HG03103 (cell line): ENCODE measurements at regions not wholly inside any gene's neighbourhood (a gene's known extent, or its start where the extent isn't known, plus 50 kb on each side); places are given as distances from the start of the nearest gene placed in this dataset.
"Not testable (repeated sequence)": the region's sequence is repeated elsewhere in the genome, so short reads cannot be mapped to it uniquely, and the experiment has no call there.

Experiments
- ATAC-seq: cut with Tn5 transposase; IDR thresholded peaks from one replicate; pipeline ENCODE4 v1.9.1; 2021; ENCODE audit warnings: low read depth; ENCODE audit not compliant: unreplicated experiment

- no peak for ATAC-seq
Observed at GRCh38 chr3:146783446-146783845, 178.3 kb upstream of the PLSCR5 start.

- ATAC-seq, result no peak
Observed at GRCh38 chr3:146781606-146782005, 176.5 kb upstream of the PLSCR5 start.

- ATAC-seq, result no peak
Observed at GRCh38 chr3:146781059-146781458, 175.9 kb upstream of the PLSCR5 start.

- no peak for ATAC-seq
Observed at GRCh38 chr3:146780251-146780650, 175.1 kb upstream of the PLSCR5 start.

- no peak for ATAC-seq
Observed at GRCh38 chr3:146777941-146778340, 172.8 kb upstream of the PLSCR5 start.

- no peak for ATAC-seq
Observed at GRCh38 chr3:146772211-146772743, 167.1 kb upstream of the PLSCR5 start.

GRCh38 chr3:146770881-146771280 lies 165.7 kb upstream of the PLSCR5 start:
- no peak for ATAC-seq

GRCh38 chr3:146770301-146770700 lies 165.2 kb upstream of the PLSCR5 start:
- ATAC-seq, result no peak

- ATAC-seq, result no peak
Observed at GRCh38 chr3:146757759-146758158, 152.6 kb upstream of the PLSCR5 start.

GRCh38 chr3:146750196-146750595 lies 145.1 kb upstream of the PLSCR5 start:
- ATAC-seq, result no peak

- no peak for ATAC-seq
Observed at GRCh38 chr3:146747928-146748327, 142.8 kb upstream of the PLSCR5 start.

GRCh38 chr3:146747051-146747450 lies 141.9 kb upstream of the PLSCR5 start:
- no peak for ATAC-seq

GRCh38 chr3:146746190-146746589 lies 141.0 kb upstream of the PLSCR5 start:
- ATAC-seq, result no peak

GRCh38 chr3:146739203-146739671 lies 134.1 kb upstream of the PLSCR5 start:
- ATAC-seq, result no peak

GRCh38 chr3:146732325-146732724 lies 127.2 kb upstream of the PLSCR5 start:
- no peak for ATAC-seq

GRCh38 chr3:146715170-146715569 lies 110.0 kb upstream of the PLSCR5 start:
- ATAC-seq, result no peak

- no peak for ATAC-seq
Observed at GRCh38 chr3:146712806-146713205, 107.7 kb upstream of the PLSCR5 start.

- no peak for ATAC-seq
Observed at GRCh38 chr3:146709969-146710368, 104.8 kb upstream of the PLSCR5 start.

- peak; percentile 93 for ATAC-seq
Observed at GRCh38 chr3:146705225-146705624, 100.1 kb upstream of the PLSCR5 start.

- no peak for ATAC-seq
Observed at GRCh38 chr3:146702237-146702636, 97.1 kb upstream of the PLSCR5 start.

GRCh38 chr3:146701246-146701645 lies 96.1 kb upstream of the PLSCR5 start:
- ATAC-seq, result no peak

- not testable (repeated sequence) for ATAC-seq
Observed at GRCh38 chr3:146700025-146700424, 94.9 kb upstream of the PLSCR5 start.

- no peak for ATAC-seq
Observed at GRCh38 chr3:146692254-146692653, 87.1 kb upstream of the PLSCR5 start.
